Urinary bladder (tissue), 3 donors: ENCODE measurements at regions not wholly inside any gene's neighbourhood (a gene's known extent, or its start where the extent isn't known, plus 50 kb on each side); places are given as distances from the start of the nearest gene placed in this dataset.
A peak's percentile ranks its signal among the peaks of the same experiment; 100 is the strongest.

ENCODE experiments used
- DNase-seq: peaks from one replicate; pipeline ENCODE4 v3.0.0-alpha.2; 2015; ENCODE audit errors: extremely low spot score
- H3K27ac ChIP-seq: one replicate; pipeline ENCODE4 v1.5.1; 2013; ENCODE audit warnings: low read depth, mild to moderate bottlenecking, moderate library complexity
- H3K36me3 ChIP-seq: one replicate; pipeline ENCODE4 v1.6.1; 2013; ENCODE audit warnings: mild to moderate bottlenecking, moderate library complexity; ENCODE audit not compliant: insufficient read depth
- H3K4me1 ChIP-seq: one replicate; pipeline ENCODE4 v1.6.1; 2013; ENCODE audit warnings: mild to moderate bottlenecking, moderate library complexity; ENCODE audit not compliant: insufficient read depth
- H3K4me3 ChIP-seq: one replicate; pipeline ENCODE4 v1.5.1; 2013; ENCODE audit warnings: low read depth, low read length
- WGBS: extraction: QIAGEN DNeasy Blood & Tissue Kit; methylation state at CpG from one replicate; pipeline ENCODE4 v1.1.7; 2013; 5-methylcytosine and 5-hydroxymethylcytosine counted together
- donor health status: healthy with polysubstance abuse.
- donor health status: healthy.

DNA sequence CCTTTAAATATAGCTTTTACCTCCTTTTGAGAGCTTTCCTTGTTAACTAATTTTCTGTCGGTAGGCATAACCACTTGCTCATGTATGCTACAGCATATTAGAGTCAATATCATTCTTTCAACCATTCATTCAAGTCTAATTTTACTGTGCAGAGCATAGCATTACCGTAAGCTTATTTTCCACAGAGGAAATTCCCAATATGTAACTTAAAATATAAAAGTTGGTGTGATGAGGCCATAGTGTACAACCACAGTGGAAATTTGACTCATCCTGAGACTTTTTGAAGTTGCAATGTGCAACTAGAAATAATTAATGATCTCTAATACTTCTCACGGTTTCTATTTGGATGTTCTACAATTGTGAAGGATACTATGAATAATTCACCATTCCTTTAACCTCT is 80.6 kb upstream of the KLF6 start:
- Histone ChIP-seq H3K27ac (no peak overlapping the region), H3K4me1 (no peaks in the 10 kb centered on the region), H3K4me3 (no peak overlapping the region), H3K36me3 (no peaks in the 10 kb centered on the region)
- WGBS: 86% methylated on average over 3 of the region's 3 CpGs
- no peak for DNase-seq

DNA sequence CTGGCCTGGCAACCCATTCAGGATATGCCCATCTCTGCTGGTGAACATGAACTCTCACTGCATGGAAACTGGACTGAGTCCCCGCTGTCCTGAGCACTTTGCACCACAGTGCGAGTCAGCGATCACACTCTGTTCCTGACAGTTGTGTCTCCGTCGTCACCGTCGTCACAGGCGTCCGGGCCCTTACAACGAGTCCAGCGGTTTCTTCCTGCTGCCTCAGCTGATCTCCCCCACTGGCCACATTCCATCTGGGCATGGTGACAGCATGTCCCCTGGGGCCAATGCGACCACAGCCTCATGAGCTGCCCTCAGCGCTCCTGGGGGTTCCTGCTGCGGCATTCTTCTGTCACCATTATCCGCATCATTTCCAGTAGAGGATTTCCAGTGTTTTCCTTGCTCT is 76.8 kb upstream of the KLF6 start:
- no peak for DNase-seq
- H3K36me3 ChIP-seq: no peaks in the 10 kb centered on the region
- no peaks in the 10 kb centered on the region for H3K4me1 ChIP-seq
- no peak overlapping the region for H3K4me3 ChIP-seq
- no peak overlapping the region for H3K27ac ChIP-seq
- WGBS: 91% methylated on average over 15 of the region's 15 CpGs

DNA sequence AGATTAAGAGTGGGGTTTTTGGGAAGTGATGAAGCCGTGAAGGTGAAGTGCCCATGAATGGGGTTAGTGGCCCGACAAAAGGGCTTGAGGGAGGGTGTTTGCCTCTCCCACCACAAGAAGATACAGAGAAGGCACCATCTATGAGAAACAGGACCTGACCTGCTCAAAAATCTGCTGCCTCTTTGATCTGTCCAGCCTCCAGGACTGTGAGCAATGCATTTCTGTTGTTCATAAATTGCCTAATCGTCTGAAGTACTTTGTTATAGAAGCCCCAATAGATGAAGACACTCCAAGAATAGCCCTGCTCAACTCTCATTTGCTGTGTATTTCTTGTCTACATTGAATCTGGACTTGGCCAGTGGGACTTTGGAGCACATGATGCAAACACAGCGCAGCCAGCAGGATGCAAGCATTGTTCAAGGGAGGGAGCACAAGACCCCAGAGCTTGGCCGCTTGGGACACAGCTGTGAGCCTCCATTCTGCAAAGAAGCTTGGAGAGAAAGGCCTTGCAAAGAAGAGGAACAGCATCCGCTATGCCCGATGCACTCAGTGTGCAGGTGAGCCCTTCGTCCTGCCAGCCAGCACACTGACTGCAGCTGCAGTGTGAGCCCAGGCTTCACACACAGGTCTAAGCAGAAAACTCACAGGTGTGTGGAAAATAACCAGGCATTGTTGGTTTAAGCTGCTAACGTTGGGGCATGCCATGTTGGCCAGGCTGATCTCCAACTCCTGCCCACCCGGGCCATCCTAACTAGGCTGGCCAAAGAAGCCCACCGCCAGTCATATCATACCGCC is 73.2 kb upstream of the KLF6 start:
- Histone ChIP-seq H3K36me3 (no peaks in the 10 kb centered on the region), H3K4me3 (no peak overlapping the region), H3K27ac (no peak overlapping the region), H3K4me1 (no peaks in the 10 kb centered on the region)
- WGBS: 91% methylated on average over 12 of the region's 12 CpGs
- no peak for DNase-seq

DNA sequence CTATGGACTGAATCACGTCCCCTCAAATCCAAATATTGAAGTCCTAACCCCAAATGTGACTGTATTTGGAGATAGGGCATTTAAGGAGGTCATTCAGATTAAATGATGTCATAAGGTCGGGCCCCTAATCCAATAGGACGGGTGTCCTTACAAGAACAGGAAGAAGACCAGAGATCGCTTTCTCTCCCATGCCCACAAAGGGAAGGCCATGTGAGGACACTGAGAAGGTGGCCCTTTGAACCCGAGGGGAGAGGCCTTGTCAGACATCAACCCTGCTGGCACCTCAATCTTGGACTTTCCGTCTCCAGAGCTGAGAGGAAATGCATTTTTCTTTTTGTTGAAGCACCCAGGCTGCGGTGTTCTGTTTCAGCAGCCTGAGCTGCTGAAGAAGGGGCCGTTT is 72.3 kb upstream of the KLF6 start:
- H3K36me3 ChIP-seq: no peaks in the 10 kb centered on the region
- WGBS: 94% methylated on average over 8 of the region's 8 CpGs
- no peak for DNase-seq
- H3K27ac ChIP-seq: no peak overlapping the region
- no peak overlapping the region for H3K4me3 ChIP-seq
- H3K4me1 ChIP-seq: no peaks in the 10 kb centered on the region

DNA sequence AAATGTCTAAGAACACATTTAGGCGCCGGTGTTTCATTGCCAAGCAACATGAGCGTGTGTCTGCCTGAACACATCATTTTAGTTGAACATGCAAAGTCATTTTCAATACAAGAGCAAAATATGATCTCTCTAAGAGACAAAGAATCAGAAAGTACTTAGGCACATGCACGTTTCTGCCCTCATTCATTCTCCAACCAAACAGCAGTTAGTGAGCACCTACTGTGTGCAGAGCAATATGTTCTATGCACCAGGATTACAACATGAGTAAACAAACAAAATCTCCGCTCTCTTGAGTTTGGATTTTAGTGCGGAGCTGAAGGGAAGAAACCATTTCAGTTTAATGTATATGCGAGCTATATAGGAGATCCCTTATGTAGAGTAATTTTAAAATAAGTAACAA is 71.6 kb upstream of the KLF6 start:
- 94% methylated on average over 7 of the region's 7 CpGs for WGBS
- H3K4me3 ChIP-seq: no peak overlapping the region
- DNase-seq: no peak
- no peaks in the 10 kb centered on the region for H3K4me1 ChIP-seq
- H3K27ac ChIP-seq: no peak overlapping the region
- H3K36me3 ChIP-seq: no peaks in the 10 kb centered on the region

DNA sequence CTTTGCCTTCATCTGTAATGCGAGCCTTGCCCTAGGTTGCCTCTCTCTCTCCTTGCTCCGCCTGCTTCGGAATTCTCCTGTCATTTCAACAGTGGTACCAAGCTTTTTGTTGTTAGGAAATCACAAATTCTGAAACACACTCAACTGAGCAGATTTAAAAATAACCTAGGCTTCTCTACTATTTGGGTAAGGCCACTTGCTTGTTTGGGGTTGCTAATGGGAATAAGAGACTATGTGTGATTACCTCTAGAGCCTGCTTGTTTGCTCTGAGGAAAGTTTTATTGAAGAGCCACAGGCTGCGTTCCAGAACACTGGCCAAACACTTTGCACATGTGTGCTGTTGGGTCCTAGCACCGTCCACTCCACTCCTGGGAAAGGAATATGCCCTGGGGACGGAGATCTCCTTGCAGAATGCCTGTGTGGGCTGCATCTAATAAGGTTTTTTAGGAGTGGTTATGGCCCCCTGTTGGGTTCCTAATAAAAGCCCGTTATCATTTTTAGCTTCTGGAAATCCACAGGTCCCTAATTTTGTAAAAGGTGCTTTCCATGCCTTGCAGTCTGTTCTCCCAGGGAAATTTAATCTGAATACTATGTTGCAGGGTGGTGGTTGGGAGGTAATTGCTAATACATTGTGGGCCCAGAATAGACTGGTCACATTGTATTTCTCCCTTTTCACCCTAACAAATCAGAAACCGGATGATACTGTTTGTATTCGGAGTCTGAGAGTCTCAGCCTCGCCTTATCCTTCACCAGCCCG is 68.7 kb upstream of the KLF6 start:
- no peak for DNase-seq
- H3K27ac ChIP-seq: no peak overlapping the region
- no peaks in the 10 kb centered on the region for H3K36me3 ChIP-seq
- WGBS: 46% methylated on average over 11 of the region's 11 CpGs
- no peak overlapping the region for H3K4me3 ChIP-seq
- H3K4me1 ChIP-seq: no peaks in the 10 kb centered on the region

DNA sequence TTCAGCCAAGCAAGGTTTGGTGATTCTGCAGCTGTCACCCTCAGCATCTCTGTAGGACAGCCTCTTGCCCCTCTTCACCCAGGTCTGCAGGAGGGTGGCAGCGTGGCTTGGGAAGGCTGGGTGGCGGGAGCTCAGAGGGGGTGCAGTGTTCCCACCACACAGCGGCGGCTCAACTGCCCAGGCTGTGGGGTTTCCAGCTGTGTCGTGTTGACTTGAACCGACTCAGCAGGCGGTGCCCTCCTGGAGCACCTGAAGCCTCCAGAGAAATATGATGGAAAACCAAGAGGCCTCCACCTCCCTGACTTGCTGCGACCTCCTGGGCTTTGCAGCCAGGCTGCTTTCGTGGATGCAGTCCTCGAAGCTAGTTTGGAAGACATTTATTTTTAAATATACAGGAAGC is 68.0 kb upstream of the KLF6 start:
- WGBS: 70% methylated on average over 10 of the region's 10 CpGs
- no peaks in the 10 kb centered on the region for H3K36me3 ChIP-seq
- DNase-seq: no peak
- H3K27ac ChIP-seq: peak overlapping the region; percentile 85
- H3K4me3 ChIP-seq: no peak overlapping the region
- H3K4me1 ChIP-seq: no peaks in the 10 kb centered on the region

DNA sequence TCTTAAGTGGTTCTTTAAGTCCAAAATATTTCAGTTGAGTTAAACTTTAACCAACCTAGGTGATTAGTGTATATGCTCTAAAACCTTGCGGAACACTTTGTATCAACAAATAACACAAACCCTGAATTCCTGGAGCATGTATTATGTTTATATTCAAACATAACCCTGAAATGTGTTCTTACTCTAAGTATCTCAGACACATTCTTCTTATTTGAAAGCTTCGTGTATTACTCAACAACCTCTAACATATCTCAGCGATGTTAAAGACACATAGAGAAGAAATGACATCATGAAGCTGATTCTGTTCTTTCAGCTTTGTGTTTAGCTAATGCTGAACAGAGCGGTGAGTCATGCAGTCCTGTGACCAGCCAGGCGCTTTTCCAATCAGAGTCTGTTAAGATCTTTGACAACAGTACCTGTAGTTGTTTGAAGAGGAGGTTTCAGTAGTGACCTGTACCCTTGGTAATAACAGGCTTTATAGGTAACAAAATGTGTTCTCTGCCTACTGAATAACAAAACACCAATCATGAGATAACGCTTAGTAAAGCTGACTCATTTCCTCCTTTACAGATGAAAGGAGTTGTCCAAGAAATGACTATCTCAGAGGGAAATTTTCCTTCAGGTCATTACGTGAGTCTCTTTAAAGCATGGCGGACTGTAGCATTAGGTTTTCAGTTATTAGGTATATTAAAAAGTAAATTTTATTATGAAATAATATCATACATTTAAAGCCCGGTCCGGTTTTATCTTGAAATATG is 67.3 kb upstream of the KLF6 start:
- no peak overlapping the region for H3K4me3 ChIP-seq

DNA sequence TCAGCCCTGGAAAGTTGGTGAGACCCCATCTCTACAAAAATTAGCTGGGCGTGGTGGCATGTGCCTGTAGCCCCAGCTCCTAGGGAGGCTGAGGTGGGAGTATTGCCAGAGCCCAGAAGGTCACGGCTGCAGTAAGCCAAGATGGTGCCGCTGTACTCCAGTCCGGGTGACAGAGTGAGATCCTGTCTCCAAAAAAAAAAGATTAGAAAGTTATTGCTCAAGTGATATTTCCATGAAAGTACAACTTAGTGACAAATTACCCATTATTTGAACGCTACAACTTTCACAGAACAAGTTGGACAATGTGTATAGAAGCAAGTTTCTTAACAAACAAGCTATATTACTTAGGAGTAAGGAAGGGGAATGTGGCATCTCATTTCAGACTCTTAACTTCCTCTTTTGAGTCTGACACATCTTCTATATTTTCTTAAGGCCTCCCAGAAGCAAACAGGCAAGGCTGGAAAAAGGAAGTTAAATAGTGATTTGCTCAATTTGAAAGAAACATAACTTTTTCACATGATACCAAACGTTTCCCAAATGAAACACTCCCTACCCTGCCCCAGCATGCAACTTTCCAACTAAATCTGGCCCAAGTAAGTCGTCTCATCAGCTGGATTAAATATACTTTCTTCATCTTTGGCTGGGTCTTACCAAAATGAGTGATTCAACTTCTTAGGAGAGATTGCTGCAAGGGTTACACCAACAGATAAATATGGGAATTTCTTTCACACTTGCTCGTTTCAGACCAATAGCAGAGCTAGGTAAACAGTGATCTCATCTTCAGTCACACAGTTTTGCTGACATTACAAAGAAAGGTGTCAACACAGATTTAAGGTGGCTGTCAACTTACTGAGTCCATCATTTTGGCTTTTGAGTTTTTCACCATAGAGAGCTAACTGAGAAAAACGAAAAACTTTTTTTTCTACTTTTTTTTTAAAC is 66.3 kb upstream of the KLF6 start:
- Histone ChIP-seq H3K4me1 (no peaks in the 10 kb centered on the region), H3K27ac (peak overlapping the region; percentile 74), H3K36me3 (no peaks in the 10 kb centered on the region), H3K4me3 (no peak overlapping the region)
- 62% methylated on average over 9 of the region's 9 CpGs for WGBS
- no peak for DNase-seq

More for the DNA sequence above, 67.3 kb upstream of the KLF6 start:
- peak; percentile 83 for DNase-seq
- no peaks in the 10 kb centered on the region for H3K36me3 ChIP-seq
- no peaks in the 10 kb centered on the region for H3K4me1 ChIP-seq
- peak overlapping the region; percentile 74 for H3K27ac ChIP-seq
- 28% methylated on average over 10 of the region's 10 CpGs for WGBS

DNA sequence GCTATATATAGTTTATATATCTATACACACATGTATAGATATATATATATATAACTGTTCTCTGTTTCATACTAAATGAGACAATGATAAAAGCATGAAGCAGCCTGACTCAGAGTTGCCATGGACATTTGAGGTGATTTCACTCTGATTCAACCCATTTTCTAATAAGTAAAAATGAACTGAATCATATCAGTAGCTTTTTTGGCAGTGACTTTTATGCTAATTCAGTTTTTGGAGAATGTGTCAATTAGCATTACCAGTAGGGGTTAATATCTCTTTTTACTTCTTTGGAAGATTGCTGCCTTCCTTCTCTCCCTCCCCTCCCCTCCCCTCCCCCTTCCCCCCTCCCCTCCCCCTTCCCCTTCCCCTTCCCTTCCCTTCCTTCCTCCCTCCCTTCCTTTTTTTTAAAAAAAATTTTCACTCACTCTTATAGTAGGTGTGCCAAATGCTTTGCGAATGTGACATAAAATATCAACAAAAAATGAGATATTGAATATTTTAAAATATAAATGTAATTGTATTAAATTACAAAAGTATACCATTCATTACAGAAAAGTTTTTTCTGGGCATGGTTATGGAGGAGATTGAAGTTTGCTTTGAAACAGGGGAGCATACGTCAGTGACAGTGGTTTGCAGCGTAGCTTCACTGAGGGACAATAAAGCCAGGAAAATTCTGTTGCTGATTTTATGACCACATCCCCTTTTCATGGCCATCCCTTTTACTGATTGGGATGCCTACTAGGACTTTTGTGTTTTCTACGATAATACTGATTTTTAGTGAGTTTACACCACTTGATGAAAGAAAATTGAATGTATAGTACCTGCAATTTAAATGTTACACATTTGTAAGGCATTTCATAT is 64.0 kb upstream of the KLF6 start:
- Histone ChIP-seq H3K27ac (no peak overlapping the region), H3K4me3 (no peak overlapping the region), H3K4me1 (no peaks in the 10 kb centered on the region), H3K36me3 (no peaks in the 10 kb centered on the region)
- WGBS: 93% methylated on average over 4 of the region's 4 CpGs
- no peak for DNase-seq

DNA sequence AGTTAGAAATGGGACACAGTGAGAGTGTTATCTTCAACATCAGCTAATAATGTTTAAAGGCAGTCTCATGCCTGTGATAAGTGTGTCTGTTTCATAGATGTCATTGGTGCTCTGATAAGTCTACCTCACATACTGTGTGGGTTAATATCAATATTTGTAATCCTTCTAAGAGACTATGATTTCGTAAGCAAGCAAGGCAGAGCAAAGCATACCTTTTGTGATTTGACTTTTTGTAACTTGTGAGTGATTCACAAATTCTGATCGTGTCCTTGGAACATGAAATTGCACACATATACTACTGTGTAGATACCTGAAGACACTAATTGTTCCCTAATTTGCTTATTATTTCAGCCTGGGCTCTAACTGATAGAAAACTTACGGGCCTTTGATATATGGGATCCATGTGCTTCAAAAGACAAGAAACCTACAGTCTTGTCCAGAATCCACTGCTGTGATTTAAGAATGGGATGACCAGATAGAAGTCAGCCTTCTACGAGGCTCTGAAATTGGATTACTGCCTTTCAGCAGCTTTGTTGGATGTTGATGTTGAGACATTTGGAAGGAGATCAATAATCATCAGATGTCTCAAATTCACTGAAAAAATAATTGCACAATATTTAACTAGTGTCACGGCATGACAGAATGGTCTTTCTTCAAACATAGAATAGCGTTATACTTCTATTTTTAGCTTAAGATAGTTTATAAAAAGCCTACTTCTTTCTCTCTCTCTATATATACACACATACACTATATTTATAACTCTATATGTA is 63.2 kb upstream of the KLF6 start:
- no peak overlapping the region for H3K4me3 ChIP-seq
- no peaks in the 10 kb centered on the region for H3K4me1 ChIP-seq
- no peaks in the 10 kb centered on the region for H3K36me3 ChIP-seq
- no peak overlapping the region for H3K27ac ChIP-seq
- 74% methylated on average over 6 of the region's 6 CpGs for WGBS
- DNase-seq: no peak

DNA sequence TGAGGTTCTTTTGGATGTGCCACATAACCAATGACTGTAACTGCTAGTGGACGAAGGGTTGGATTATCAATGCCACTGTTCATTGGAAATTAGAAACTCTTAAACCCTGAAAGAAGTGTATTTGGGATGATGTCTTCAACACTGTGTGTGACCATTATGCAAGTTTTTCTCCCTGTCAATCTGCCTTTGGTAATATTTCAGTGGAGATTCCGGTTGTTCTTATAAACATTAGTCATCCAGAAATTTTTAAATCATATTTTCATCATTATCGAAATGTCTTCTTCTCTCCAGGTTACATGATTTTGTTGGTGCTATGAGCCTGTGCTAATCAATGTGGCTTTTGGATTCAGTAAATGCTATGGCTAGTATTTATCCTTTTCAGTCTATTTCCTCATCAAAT is 61.7 kb upstream of the KLF6 start:
- DNase-seq: no peak
- Histone ChIP-seq H3K36me3 (no peaks in the 10 kb centered on the region), H3K4me1 (no peaks in the 10 kb centered on the region), H3K27ac (no peak overlapping the region), H3K4me3 (no peak overlapping the region)
- 96% methylated on average over 3 of the region's 3 CpGs for whole genome bisulfite sequencing
